Gastroesophageal sphincter (tissue), 4 donors: ENCODE measurements at regions not wholly inside any gene's neighbourhood (a gene's known extent, or its start where the extent isn't known, plus 50 kb on each side); places are given as distances from the start of the nearest gene placed in this dataset.

Experiments
- ATAC-seq: fragments of 150-250 bp; one replicate; pipeline ENCODE4 v1.9.1; 2016; ENCODE audit warnings: mild to moderate bottlenecking, moderate library complexity
- H3K27ac ChIP-seq, 4 donors: fragments of 200-600 bp; sonication (generic) in 3 of 4; 1 replicate in 3 of 4; 2 replicates in 1 of 4; pipeline ENCODE4 v1.5.1; 2016 to 2019
- H3K27me3 ChIP-seq: fragments of 200-600 bp; sonication (generic); one replicate; pipeline ENCODE4 v1.5.1; 2019
- H3K36me3 ChIP-seq, 2 donors: fragments of 200-600 bp; sonication (generic); one replicate each; pipeline ENCODE4 v1.5.1; 2019; ENCODE audit warnings: control low read depth in 1 of 2
- H3K4me1 ChIP-seq, 3 donors: fragments of 200-600 bp; sonication (generic); 1 replicate in 2 of 3; 2 replicates in 1 of 3; pipeline ENCODE4 v1.5.1; 2016 to 2019; ENCODE audit warnings: control low read depth in 2 of 3
- H3K4me3 ChIP-seq, 2 donors: fragments of 200-600 bp; sonication (generic); one replicate each; pipeline ENCODE4 v1.5.1; 2019; ENCODE audit warnings: mild to moderate bottlenecking in 1 of 2, moderate library complexity in 1 of 2
- H3K9me3 ChIP-seq, 3 donors: fragments of 200-600 bp; sonication (generic); one replicate each; pipeline ENCODE4 v1.5.1; 2017 to 2019; ENCODE audit warnings: control low read depth in 2 of 3
- CTCF ChIP-seq, 4 experiments: fragments of 200-600 bp in 2 of 4; fragments of 450-650 bp in 2 of 4; sonication (generic) in 1 of 4; IDR thresholded peaks; one replicate each; pipeline ENCODE4 v1.5.1; 2017 to 2019; ENCODE audit warnings: antibody characterized with exemption in 4 of 4, mild to moderate bottlenecking in 2 of 4, moderate library complexity in 2 of 4
- EP300 ChIP-seq: sonication (generic); formaldehyde crosslinking; IDR thresholded peaks from one replicate; pipeline ENCODE4 v1.6.1; 2017; ENCODE audit warnings: antibody characterized with exemption, mild to moderate bottlenecking
- POLR2A ChIP-seq, 2 donors: fragments of 450-650 bp; IDR thresholded peaks; one replicate each; pipeline ENCODE4 v1.6.1; 2017; ENCODE audit warnings: antibody characterized with exemption in 2 of 2, mild to moderate bottlenecking in 2 of 2, moderate library complexity in 1 of 2
- POLR2AphosphoS5 ChIP-seq: sonication (generic); formaldehyde crosslinking; IDR thresholded peaks from one replicate; pipeline ENCODE4 v1.6.1; 2017; ENCODE audit warnings: antibody characterized with exemption
- WGBS, 2 donors: methylation state at CpG; one replicate each; pipeline ENCODE4 v1.1.5; 2018; ENCODE audit warnings: low coverage in 1 of 2; 5-methylcytosine and 5-hydroxymethylcytosine counted together

- H3K9me3 ChIP-seq: peaks cover 0 to 16% (median 0%) of the 10 kb centered on the region in 3 donors
- no peaks in the 10 kb centered on the region for H3K4me1 ChIP-seq
- H3K27me3 ChIP-seq: no peaks in the 10 kb centered on the region
- H3K27ac ChIP-seq: no peak overlapping the region
- WGBS, 2 donors: 84 to 86% methylated on average over 3 of the region's 3 CpGs
- no peaks in the 10 kb centered on the region for H3K36me3 ChIP-seq
- no peak for ATAC-seq
- TF ChIP-seq POLR2AphosphoS5: no peak
- no peak for TF ChIP-seq POLR2A (IDR thresholded peaks at IDR 0.05)
- no peak for TF ChIP-seq EP300
- TF ChIP-seq CTCF (IDR thresholded peaks at IDR 0.05): no peak
- H3K4me3 ChIP-seq: no peak overlapping the region
Measured at GRCh38 chr4:141971869-141972268, 335.5 kb downstream of the IL15 start.

- Histone ChIP-seq H3K27ac (no peak overlapping the region), H3K4me1 (no peaks in the 10 kb centered on the region), H3K27me3 (no peaks in the 10 kb centered on the region), H3K36me3 (no peaks in the 10 kb centered on the region), H3K9me3 (peaks cover 0 to 16% (median 0%) of the 10 kb centered on the region in 3 donors), H3K4me3 (no peak overlapping the region)
- no peak for TF ChIP-seq EP300
- no peak for TF ChIP-seq CTCF (IDR thresholded peaks at IDR 0.05)
- no peak for TF ChIP-seq POLR2AphosphoS5
- no peak for TF ChIP-seq POLR2A (IDR thresholded peaks at IDR 0.05)
- no CpG with 5 or more reads among the region's 1 CpG for WGBS, 2 donors
- ATAC-seq: no peak
Measured at GRCh38 chr4:141972950-141973349, 336.6 kb downstream of the IL15 start.
